Osteocyte (in vitro differentiated cells): ENCODE measurements at regions not wholly inside any gene's neighbourhood (a gene's known extent, or its start where the extent isn't known, plus 50 kb on each side); places are given as distances from the start of the nearest gene placed in this dataset.
"Not testable (repeated sequence)": the region's sequence is repeated elsewhere in the genome, so short reads cannot be mapped to it uniquely, and the experiment has no call there.

Experiments used
- DNase-seq: peaks from one replicate; pipeline ENCODE4 v3.0.0; 2021; ENCODE audit warnings: mixed read lengths; ENCODE audit not compliant: unreplicated experiment; ENCODE audit errors: extremely low spot score
- H3K27ac Mint-ChIP-seq: one replicate; pipeline ENCODE4 v1.8.0; 2021; ENCODE audit warnings: mild to moderate bottlenecking, mixed read lengths; ENCODE audit not compliant: unreplicated experiment
- H3K27me3 Mint-ChIP-seq: one replicate; pipeline ENCODE4 v1.8.0; 2021; ENCODE audit warnings: mixed read lengths; ENCODE audit not compliant: unreplicated experiment
- H3K36me3 Mint-ChIP-seq: one replicate; pipeline ENCODE4 v1.8.0; 2021; ENCODE audit warnings: mixed read lengths; ENCODE audit not compliant: unreplicated experiment
- H3K4me1 Mint-ChIP-seq: one replicate; pipeline ENCODE4 v1.8.0; 2021; ENCODE audit warnings: mixed read lengths; ENCODE audit not compliant: unreplicated experiment
- H3K4me3 Mint-ChIP-seq: one replicate; pipeline ENCODE4 v1.8.0; 2021; ENCODE audit warnings: mild to moderate bottlenecking, moderate library complexity, mixed read lengths; ENCODE audit not compliant: unreplicated experiment
- H3K9me3 Mint-ChIP-seq: one replicate; pipeline ENCODE4 v1.8.0; 2021; ENCODE audit warnings: mixed read lengths; ENCODE audit not compliant: unreplicated experiment
- TF ChIP-seq, protein P1 (sequence below): fragments of 200-600 bp; sonication (generic); IDR thresholded peaks from 2 replicates; pipeline ENCODE4 v1.5.0; 2021; ENCODE audit warnings: antibody characterized with exemption, mild to moderate bottlenecking, moderate library complexity

DNA sequence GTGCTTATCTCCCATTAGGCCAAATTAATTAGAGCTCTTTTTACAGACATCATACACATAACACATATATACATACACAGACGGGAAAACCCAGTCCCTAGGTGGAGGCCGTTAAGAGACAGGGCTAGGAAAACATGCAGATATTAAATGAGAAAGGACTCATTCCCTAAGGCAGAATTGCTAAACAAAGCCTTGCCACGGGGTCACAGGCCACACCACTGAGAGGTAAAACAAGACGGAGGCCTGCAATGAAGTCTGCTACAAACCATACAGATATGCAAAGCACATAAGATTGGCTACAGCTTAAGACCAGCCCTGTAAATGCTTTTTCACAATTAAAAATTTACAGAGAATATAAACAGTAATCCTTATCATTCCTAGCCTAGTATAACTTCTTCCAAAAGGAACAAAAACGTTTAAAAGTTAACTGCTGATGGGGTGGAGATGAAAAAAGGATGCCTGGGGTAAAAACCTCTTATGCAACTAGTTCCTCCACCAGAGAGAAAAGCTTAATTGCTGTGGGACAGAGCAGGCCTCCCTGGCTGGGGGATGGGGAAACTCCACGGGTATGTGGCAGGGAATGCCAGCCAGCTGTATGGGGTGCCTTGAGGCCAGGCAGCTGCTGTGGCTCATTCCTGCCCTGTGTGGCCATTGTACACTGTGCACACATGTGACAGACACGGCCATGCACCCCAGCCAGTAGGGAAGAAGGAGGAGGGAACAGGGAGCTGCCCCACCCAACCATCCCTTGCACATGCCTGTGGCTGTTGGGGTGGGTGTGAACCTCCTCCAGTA, 481.4 kb upstream of the LMCD1 start:
- Mint-ChIP-seq H3K36me3 (no peaks in the 10 kb centered on the region), H3K27ac (no peak overlapping the region), H3K4me1 (no peaks in the 10 kb centered on the region), H3K9me3 (peaks cover 5% of the 10 kb centered on the region), H3K4me3 (no peak overlapping the region), H3K27me3 (no peaks in the 10 kb centered on the region)
- TF ChIP-seq, protein P1, sequence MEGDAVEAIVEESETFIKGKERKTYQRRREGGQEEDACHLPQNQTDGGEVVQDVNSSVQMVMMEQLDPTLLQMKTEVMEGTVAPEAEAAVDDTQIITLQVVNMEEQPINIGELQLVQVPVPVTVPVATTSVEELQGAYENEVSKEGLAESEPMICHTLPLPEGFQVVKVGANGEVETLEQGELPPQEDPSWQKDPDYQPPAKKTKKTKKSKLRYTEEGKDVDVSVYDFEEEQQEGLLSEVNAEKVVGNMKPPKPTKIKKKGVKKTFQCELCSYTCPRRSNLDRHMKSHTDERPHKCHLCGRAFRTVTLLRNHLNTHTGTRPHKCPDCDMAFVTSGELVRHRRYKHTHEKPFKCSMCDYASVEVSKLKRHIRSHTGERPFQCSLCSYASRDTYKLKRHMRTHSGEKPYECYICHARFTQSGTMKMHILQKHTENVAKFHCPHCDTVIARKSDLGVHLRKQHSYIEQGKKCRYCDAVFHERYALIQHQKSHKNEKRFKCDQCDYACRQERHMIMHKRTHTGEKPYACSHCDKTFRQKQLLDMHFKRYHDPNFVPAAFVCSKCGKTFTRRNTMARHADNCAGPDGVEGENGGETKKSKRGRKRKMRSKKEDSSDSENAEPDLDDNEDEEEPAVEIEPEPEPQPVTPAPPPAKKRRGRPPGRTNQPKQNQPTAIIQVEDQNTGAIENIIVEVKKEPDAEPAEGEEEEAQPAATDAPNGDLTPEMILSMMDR: no peak
- no peak for DNase-seq

DNA sequence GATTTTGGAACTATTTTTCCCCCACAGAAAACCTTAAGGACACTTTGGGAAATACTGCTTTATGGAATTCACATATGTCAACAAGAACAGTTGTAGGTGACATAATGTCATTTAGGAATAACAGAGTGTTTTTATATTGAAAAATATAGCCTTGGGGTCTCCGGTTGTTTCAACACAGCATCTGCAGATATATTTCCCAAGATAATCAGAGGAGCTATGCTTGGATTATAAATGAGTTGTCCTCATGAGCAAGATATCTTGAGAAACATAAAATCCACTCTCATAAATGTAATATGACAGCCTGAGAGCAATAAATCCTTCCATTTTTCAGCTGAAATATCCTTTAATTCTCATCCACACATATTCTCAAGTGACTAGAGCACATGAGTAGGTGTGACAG, 473.7 kb upstream of the LMCD1 start:
- Mint-ChIP-seq H3K4me3 (no peak overlapping the region), H3K4me1 (no peaks in the 10 kb centered on the region), H3K27me3 (no peaks in the 10 kb centered on the region), H3K36me3 (no peaks in the 10 kb centered on the region), H3K27ac (no peak overlapping the region), H3K9me3 (no peaks in the 10 kb centered on the region)
- TF ChIP-seq, protein P1: no peak
- no peak for DNase-seq

- Mint-ChIP-seq H3K27ac (no peak overlapping the region), H3K36me3 (no peaks in the 10 kb centered on the region), H3K4me1 (no peaks in the 10 kb centered on the region), H3K27me3 (no peaks in the 10 kb centered on the region), H3K9me3 (no peaks in the 10 kb centered on the region), H3K4me3 (no peak overlapping the region)
- TF ChIP-seq, protein P1: no peak
- no peak for DNase-seq
Measured at GRCh38 chr3:8050283-8050682, 451.3 kb upstream of the LMCD1 start.

DNA sequence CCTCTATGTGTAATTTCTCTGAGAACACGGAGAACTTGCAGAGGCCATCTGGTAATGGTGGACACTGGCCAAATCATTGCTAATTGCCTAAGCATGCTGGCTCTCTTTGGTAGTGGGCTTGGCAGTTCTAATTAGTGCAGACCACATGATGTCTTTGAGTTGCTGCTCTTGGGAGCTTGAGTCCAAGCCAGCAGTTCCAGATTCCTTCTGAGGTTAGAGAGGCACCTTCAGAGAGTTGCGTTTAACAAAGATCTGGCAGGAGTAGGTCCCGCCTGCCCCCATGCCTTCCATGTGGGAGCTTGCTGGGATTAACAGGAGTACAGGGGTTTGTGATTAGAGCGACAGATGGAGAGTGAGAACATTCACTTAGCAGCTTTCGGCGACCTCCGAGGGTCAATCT, 449.0 kb upstream of the LMCD1 start:
- Mint-ChIP-seq H3K36me3 (no peaks in the 10 kb centered on the region), H3K27me3 (no peaks in the 10 kb centered on the region), H3K4me3 (no peak overlapping the region), H3K4me1 (no peaks in the 10 kb centered on the region), H3K9me3 (no peaks in the 10 kb centered on the region), H3K27ac (no peak overlapping the region)
- DNase-seq: no peak
- TF ChIP-seq, protein P1: no peak

DNA sequence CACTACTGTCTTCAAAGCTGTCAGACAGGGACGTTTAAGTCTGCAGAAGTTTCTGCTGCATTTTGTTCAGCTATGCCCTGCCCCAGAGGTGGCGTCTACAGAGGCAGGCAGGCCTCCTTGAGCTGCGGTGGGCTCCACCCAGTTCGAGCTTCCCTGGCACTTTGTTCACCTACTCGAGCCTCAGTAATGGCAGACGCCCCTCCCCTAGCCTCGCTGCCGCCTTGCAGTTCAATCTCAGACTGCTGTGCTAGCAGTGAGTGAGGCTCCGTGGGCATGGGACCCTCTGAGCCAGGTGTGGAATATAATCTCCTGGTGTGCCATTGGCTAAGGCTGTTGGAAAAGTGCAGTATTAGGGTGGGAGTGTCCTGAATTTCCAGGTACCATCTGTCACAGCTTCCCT, 433.5 kb upstream of the LMCD1 start:
- not testable (repeated sequence) for H3K27ac Mint-ChIP-seq, H3K9me3 Mint-ChIP-seq, DNase-seq, H3K36me3 Mint-ChIP-seq, H3K4me1 Mint-ChIP-seq, H3K27me3 Mint-ChIP-seq, H3K4me3 Mint-ChIP-seq
